LNCaP clone FGC (cell line): ENCODE measurements at regions not wholly inside any gene's neighbourhood (a gene's known extent, or its start where the extent isn't known, plus 50 kb on each side); places are given as distances from the start of the nearest gene placed in this dataset.

ENCODE experiments used
- DNase-seq: peaks from one replicate; pipeline ENCODE4 v3.0.0-alpha.2; 2011; ENCODE audit warnings: low read depth
- H3K4me3 ChIP-seq: 2 replicates; pipeline ENCODE4 v1.5.1; 2011; ENCODE audit warnings: mild to moderate bottlenecking, low read depth, low read length, control low read depth
- TF ChIP-seq, protein P1 (sequence below): IDR thresholded peaks from 2 replicates; pipeline ENCODE4 v1.5.1; 2012; ENCODE audit warnings: mild to moderate bottlenecking; ENCODE audit not compliant: control insufficient read depth, insufficient read depth; ENCODE audit errors: extremely low read depth

DNA sequence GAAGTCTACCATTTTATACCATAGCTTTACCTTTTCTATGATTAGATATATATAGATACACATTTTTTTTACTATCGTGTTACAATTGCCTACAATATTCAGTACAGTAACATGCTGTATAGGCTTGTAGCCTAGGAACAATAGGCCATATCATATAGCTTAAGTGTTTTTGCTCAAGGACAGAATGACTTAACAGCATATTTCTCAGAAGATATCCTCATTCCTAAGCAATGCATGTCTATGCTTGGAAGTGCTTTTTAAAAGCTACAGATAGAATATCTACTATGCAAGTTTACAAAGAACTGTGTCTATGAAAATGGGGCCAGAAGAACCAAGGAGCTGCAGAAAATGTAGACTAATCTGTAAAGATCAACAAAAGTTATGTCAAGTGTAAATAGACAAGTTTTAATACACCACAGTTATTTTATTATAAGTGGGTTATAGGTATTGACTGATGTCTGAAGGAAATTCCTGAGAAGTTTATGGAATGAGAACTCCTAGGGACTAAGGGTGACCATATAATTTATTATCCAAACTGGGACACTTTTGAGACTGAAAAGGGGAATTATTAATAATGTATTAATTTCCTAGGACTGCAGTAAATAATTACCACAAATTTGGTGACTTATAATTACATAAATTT lies 138.7 kb upstream of the TGFBR2 start:
- TF ChIP-seq, protein P1, sequence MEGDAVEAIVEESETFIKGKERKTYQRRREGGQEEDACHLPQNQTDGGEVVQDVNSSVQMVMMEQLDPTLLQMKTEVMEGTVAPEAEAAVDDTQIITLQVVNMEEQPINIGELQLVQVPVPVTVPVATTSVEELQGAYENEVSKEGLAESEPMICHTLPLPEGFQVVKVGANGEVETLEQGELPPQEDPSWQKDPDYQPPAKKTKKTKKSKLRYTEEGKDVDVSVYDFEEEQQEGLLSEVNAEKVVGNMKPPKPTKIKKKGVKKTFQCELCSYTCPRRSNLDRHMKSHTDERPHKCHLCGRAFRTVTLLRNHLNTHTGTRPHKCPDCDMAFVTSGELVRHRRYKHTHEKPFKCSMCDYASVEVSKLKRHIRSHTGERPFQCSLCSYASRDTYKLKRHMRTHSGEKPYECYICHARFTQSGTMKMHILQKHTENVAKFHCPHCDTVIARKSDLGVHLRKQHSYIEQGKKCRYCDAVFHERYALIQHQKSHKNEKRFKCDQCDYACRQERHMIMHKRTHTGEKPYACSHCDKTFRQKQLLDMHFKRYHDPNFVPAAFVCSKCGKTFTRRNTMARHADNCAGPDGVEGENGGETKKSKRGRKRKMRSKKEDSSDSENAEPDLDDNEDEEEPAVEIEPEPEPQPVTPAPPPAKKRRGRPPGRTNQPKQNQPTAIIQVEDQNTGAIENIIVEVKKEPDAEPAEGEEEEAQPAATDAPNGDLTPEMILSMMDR, result no peak

DNA sequence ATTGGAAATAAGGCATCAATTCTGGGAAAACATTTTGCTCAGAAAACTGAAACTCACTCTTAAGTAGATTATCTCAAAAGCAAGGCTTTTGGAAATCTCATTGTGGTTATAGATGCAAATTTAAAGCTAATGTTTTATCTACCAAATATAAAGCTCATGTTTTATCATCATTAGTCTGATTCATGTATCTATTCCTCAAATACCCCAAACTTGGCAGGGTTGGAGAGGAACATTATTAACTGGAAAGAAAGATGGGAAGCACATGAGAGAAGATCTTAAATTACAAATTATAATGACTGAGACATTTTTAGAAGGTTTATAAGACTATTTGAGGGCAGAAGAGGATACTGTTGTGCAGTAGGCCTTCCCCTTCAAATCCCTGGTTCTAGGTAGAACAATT lies 137.3 kb upstream of the TGFBR2 start:
- H3K4me3 ChIP-seq, result no peak overlapping the region
- DNase-seq, result no peak
- TF ChIP-seq, protein P1, result no peak

More for the DNA sequence above, 138.7 kb upstream of the TGFBR2 start:
- DNase-seq, result no peak
- H3K4me3 ChIP-seq, result no peak overlapping the region

DNA sequence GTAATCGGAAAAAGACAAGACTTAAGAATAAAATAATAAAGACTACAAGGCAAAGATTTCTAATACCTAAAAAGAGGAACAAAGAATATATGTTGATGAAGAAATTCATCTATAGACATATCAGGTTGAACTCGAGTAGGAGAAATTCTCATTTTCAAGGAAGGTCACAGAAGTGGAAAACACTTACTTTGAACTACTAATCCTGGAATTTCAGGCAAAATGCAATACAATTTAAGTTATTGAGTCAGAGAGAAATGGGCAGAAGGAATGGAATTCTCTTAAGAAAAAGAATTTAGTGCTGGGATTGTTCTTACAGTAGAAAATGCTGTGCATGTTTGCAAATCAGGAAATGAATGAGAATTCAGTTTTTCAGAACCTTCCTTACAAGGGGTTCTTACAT lies 135.9 kb upstream of the TGFBR2 start:
- TF ChIP-seq, protein P1, result no peak
- no peak overlapping the region for H3K4me3 ChIP-seq
- no peak for DNase-seq

DNA sequence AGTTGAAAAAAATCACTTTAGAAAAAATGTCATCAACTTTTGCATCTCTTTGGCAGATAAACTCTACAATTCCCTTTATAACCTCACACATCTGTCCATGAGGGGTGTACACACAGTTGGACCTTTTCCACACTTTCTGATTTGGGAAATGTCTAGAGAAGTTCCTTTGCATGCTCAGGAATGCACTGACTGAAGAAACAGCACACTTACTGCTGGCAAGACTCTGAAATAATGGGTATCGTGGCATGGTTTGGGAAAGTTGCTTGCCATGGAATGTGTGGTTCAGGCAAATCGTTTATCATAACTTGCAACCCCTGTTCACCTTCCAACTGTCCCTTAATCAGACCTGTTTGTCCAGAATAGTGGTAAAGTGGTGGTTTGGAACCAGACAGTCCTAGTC lies 135.3 kb upstream of the TGFBR2 start:
- no peak overlapping the region for H3K4me3 ChIP-seq
- TF ChIP-seq, protein P1, result no peak
- no peak for DNase-seq

DNA sequence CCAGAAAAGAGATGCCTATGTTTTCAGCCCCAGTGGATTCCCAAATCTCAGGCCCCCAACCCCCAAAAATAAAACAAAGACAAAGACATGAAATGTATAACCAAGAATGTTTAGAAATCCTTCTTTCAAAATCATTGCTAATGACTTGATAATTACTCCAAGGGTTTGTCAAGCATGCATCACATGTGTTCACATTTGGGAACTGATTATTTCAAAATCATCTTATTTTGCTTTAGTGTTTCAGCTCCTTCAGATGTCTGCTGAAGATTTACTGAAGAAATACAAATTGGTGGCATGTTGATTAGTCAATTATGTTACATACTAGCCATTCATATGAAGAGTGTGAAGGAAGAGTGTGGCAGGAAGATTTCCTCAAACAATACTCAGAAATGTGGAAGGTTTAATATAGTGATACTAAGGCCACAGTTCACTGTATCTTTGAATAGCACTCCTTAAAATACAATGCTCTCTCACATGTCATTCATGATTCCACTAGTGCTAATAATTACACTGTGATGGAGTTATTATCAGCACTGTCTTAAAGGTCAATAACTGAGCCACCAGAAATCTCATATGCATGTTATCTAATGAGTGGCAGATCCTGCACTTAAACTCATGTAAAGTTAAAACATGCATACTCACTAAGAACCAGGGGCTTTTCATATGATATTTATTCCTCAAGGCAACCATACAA lies 134.5 kb upstream of the TGFBR2 start:
- H3K4me3 ChIP-seq, result no peak overlapping the region
- TF ChIP-seq, protein P1, result no peak
- no peak for DNase-seq

DNA sequence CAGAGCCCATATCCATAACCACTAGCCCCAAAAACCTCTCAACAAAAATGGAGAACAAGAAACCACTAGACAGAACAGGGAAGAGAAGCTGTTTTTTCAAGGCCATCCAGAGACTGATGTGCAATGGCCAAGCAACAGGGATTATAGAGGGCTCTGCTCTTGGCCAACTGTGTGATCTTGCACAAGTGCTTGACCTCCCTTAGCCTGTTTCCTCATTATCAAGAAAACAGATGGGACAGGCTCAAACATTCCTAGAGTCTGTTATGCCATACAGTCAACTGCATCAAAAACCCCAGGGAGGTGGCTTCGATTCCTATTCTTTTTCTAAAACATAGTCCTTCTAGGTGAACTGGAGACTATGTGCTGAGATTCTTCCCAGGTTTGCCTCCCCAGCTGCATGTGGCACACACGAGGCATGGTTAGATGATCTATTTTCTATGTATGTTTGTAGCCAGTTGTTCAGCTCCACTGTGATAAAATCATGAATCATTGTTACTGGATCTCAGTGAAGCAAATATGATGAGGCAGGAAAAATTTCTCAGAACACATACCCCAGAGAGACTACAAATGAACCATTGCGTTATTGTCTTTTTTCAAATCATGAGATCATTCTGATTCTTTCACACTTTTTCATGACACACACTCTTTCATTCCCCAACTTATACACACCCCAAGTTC lies 132.9 kb upstream of the TGFBR2 start:
- DNase-seq, result no peak
- TF ChIP-seq, protein P1, result no peak
- H3K4me3 ChIP-seq, result no peak overlapping the region
